Liver (tissue), 3 donors: ENCODE measurements at regions not wholly inside any gene's neighbourhood (a gene's known extent, or its start where the extent isn't known, plus 50 kb on each side); places are given as distances from the start of the nearest gene placed in this dataset.

Experiments used
- EGR1 ChIP-seq, 2 donors: IDR thresholded peaks; 2 replicates each; pipeline ENCODE4 v1.6.1; 2016 to 2018; ENCODE audit warnings: antibody characterized with exemption in 2 of 2, low read depth in 2 of 2
- JUND ChIP-seq, 2 donors: IDR thresholded peaks; 2 replicates each; pipeline ENCODE4 v1.6.1; 2016; ENCODE audit warnings: antibody characterized with exemption in 2 of 2
- RXRA ChIP-seq, 2 donors: IDR thresholded peaks; 2 replicates each; pipeline ENCODE4 v1.6.1; 2017 to 2018; ENCODE audit warnings: antibody characterized with exemption in 2 of 2, mild to moderate bottlenecking in 1 of 2
- TAF1 ChIP-seq: conservative IDR thresholded peaks from 2 replicates; pipeline ENCODE4 v1.6.1; 2016; ENCODE audit warnings: antibody characterized with exemption, mild to moderate bottlenecking
- YY1 ChIP-seq: IDR thresholded peaks from 2 replicates; pipeline ENCODE4 v1.6.1; 2016; ENCODE audit warnings: antibody characterized with exemption, mild to moderate bottlenecking
- TF ChIP-seq, protein P1 (sequence below): fragments of 150-350 bp; IDR thresholded peaks from 2 replicates; pipeline ENCODE4 v1.5.1; 2017; ENCODE audit warnings: improper control_type of control experiment, low read depth, low read length; ENCODE audit not compliant: missing input control
- TF ChIP-seq, protein P2 (sequence below): IDR thresholded peaks from 2 replicates; pipeline ENCODE4 v1.6.1; 2016; ENCODE audit warnings: antibody characterized with exemption
- TF ChIP-seq, protein P3 (sequence below): IDR thresholded peaks from 2 replicates; pipeline ENCODE4 v1.6.1; 2016; ENCODE audit warnings: antibody characterized with exemption, mild to moderate bottlenecking
- donor health status: healthy.
- donor health status: healthy.

DNA sequence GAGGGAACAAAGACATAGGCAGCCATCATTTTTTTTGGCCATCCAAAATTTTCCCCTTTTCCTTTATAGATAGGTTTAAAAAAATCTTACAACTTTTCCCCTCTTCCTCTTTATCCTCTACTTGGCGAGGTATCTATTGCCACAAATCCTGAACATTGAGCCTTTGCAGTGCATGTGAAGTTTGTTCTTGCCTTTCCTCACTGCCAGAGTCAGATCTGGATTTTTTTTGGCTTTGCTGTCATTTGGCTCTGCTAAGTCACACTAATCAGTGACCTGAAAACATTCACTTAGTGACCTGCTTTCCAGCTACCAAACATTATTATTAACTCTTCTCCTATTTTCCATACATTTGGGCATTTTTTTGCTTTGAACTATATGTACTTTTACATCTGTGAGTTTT lies 249.2 kb upstream of the ZSWIM2 start:
- TF ChIP-seq, protein P1, sequence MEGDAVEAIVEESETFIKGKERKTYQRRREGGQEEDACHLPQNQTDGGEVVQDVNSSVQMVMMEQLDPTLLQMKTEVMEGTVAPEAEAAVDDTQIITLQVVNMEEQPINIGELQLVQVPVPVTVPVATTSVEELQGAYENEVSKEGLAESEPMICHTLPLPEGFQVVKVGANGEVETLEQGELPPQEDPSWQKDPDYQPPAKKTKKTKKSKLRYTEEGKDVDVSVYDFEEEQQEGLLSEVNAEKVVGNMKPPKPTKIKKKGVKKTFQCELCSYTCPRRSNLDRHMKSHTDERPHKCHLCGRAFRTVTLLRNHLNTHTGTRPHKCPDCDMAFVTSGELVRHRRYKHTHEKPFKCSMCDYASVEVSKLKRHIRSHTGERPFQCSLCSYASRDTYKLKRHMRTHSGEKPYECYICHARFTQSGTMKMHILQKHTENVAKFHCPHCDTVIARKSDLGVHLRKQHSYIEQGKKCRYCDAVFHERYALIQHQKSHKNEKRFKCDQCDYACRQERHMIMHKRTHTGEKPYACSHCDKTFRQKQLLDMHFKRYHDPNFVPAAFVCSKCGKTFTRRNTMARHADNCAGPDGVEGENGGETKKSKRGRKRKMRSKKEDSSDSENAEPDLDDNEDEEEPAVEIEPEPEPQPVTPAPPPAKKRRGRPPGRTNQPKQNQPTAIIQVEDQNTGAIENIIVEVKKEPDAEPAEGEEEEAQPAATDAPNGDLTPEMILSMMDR = no peak
- TF ChIP-seq, protein P2, sequence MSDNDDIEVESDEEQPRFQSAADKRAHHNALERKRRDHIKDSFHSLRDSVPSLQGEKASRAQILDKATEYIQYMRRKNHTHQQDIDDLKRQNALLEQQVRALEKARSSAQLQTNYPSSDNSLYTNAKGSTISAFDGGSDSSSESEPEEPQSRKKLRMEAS = no peak
- no peak for TF ChIP-seq TAF1
- TF ChIP-seq, protein P3, sequence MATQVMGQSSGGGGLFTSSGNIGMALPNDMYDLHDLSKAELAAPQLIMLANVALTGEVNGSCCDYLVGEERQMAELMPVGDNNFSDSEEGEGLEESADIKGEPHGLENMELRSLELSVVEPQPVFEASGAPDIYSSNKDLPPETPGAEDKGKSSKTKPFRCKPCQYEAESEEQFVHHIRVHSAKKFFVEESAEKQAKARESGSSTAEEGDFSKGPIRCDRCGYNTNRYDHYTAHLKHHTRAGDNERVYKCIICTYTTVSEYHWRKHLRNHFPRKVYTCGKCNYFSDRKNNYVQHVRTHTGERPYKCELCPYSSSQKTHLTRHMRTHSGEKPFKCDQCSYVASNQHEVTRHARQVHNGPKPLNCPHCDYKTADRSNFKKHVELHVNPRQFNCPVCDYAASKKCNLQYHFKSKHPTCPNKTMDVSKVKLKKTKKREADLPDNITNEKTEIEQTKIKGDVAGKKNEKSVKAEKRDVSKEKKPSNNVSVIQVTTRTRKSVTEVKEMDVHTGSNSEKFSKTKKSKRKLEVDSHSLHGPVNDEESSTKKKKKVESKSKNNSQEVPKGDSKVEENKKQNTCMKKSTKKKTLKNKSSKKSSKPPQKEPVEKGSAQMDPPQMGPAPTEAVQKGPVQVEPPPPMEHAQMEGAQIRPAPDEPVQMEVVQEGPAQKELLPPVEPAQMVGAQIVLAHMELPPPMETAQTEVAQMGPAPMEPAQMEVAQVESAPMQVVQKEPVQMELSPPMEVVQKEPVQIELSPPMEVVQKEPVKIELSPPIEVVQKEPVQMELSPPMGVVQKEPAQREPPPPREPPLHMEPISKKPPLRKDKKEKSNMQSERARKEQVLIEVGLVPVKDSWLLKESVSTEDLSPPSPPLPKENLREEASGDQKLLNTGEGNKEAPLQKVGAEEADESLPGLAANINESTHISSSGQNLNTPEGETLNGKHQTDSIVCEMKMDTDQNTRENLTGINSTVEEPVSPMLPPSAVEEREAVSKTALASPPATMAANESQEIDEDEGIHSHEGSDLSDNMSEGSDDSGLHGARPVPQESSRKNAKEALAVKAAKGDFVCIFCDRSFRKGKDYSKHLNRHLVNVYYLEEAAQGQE = no peak
- TF ChIP-seq JUND (IDR thresholded peaks at IDR 0.05) = no peak
- TF ChIP-seq RXRA (IDR thresholded peaks at IDR 0.05) = no peak
- no peak for TF ChIP-seq YY1
- TF ChIP-seq EGR1 (IDR thresholded peaks at IDR 0.05; ENCODE audit: low read depth in 2 of 2) = no peak
